ENCODE measurements at regions not wholly inside any gene's neighbourhood (a gene's known extent, or its start where the extent isn't known, plus 50 kb on each side); places are given as distances from the start of the nearest gene placed in this dataset.

DNA sequence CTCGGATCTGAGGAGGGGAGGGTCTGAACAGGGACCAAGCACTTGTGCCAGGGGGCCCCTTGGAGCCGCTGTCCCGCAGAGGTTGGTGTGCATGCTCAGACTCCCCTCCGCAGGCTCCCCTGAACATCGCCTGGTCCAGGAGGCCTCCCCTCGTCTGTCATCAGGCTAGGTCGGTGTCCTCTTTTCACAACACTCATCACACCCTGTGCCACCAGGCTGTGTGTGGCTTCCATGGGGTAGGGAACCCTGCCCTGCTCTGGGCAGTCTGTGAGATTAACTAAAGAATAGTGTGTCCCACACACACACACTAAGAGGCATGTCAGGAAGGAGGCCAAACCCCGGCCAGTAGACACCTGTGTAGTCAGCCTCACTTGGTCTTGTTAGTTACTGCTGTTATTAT is 119.3 kb downstream of the C5orf15 start (continued):
- TF ChIP-seq KDM5A (IDR thresholded peaks at IDR 0.05; ENCODE audit: low read length) (no peak), KDM4A (IDR thresholded peaks at IDR 0.05; ENCODE audit: low read depth, low read length, severe bottlenecking) (no peak)
